A673 (cell line): ENCODE measurements at regions not wholly inside any gene's neighbourhood (a gene's known extent, or its start where the extent isn't known, plus 50 kb on each side); places are given as distances from the start of the nearest gene placed in this dataset.

ENCODE experiments used
- CTCF ChIP-seq: fragments of 300-800, 200-600 bp; sonication (generic); conservative IDR thresholded peaks from 2 replicates; pipeline ENCODE4 v1.5.1; 2017; ENCODE audit warnings: low read depth, mild to moderate bottlenecking, antibody characterized with exemption, low read length, moderate library complexity, mixed read lengths
- EZH2 ChIP-seq: fragments of 200-600 bp; sonication (generic); IDR thresholded peaks from 2 replicates; pipeline ENCODE4 v1.6.1; 2017; ENCODE audit warnings: borderline replicate concordance, low read depth, mild to moderate bottlenecking, mixed read lengths, antibody characterized with exemption, low read length; ENCODE audit not compliant: poor library complexity, severe bottlenecking

- TF ChIP-seq CTCF (no peak), EZH2 (no peak)
Measured at GRCh38 chr5:1933364-1934055, 50.8 kb upstream of the IRX4 start.
